Loucy (cell line): ENCODE measurements at regions not wholly inside any gene's neighbourhood (a gene's known extent, or its start where the extent isn't known, plus 50 kb on each side); places are given as distances from the start of the nearest gene placed in this dataset.

Experiments
- EZH2phosphoT487 ChIP-seq: fragments of 200-600 bp; IDR thresholded peaks from 2 replicates; pipeline ENCODE4 v1.6.1; 2018; ENCODE audit warnings: antibody characterized with exemption, mild to moderate bottlenecking, moderate library complexity, borderline replicate concordance
- TF ChIP-seq, protein P1 (sequence below): fragments of 200-600 bp; sonication (generic); conservative IDR thresholded peaks from 2 replicates; pipeline ENCODE4 v1.5.1; 2014; ENCODE audit warnings: mild to moderate bottlenecking, antibody characterized with exemption, low read length

DNA sequence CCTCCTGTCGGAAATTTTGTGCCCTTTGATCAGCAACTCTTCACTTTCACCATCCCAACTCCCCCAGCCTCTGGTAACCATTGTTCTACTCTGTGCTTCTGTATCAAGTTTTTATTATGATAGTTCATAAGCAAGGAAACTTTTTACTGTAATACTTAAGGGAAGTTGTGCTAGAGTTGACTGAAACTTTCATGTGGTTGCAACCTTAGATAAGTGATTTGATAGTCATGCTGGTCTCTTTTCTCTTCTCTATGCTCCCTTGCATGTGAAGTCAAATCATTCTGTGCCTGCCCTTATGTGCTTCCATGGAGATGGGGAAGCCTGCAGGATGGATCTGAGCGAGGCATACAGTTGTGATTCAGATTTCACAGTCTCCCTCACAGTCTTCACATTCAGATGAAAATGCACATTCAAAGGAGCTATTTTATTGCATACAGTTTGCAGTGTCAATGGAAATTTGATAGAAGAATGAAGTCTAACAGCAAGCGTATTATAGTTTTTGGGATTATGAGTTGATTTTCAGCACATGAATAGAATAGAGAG, 1428.3 kb upstream of the TENM3 start:
- TF ChIP-seq, protein P1, sequence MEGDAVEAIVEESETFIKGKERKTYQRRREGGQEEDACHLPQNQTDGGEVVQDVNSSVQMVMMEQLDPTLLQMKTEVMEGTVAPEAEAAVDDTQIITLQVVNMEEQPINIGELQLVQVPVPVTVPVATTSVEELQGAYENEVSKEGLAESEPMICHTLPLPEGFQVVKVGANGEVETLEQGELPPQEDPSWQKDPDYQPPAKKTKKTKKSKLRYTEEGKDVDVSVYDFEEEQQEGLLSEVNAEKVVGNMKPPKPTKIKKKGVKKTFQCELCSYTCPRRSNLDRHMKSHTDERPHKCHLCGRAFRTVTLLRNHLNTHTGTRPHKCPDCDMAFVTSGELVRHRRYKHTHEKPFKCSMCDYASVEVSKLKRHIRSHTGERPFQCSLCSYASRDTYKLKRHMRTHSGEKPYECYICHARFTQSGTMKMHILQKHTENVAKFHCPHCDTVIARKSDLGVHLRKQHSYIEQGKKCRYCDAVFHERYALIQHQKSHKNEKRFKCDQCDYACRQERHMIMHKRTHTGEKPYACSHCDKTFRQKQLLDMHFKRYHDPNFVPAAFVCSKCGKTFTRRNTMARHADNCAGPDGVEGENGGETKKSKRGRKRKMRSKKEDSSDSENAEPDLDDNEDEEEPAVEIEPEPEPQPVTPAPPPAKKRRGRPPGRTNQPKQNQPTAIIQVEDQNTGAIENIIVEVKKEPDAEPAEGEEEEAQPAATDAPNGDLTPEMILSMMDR = no peak
- TF ChIP-seq EZH2phosphoT487 = no peak
